SK-N-MC (cell line): ENCODE measurements at regions not wholly inside any gene's neighbourhood (a gene's known extent, or its start where the extent isn't known, plus 50 kb on each side); places are given as distances from the start of the nearest gene placed in this dataset.

Source experiments
- EZH2 ChIP-seq: fragments of 200-600 bp; sonication (generic); IDR thresholded peaks from one replicate; pipeline ENCODE4 v1.6.1; 2017; ENCODE audit warnings: antibody characterized with exemption
- FOXP2 ChIP-seq: optimal IDR thresholded peaks from 2 replicates; pipeline ENCODE3; 2011; ENCODE audit warnings: mild to moderate bottlenecking, moderate library complexity; ENCODE audit not compliant: insufficient read depth; ENCODE audit errors: extremely low read length, control extremely low read depth
- POLR2AphosphoS5 ChIP-seq: IDR thresholded peaks from 2 replicates; pipeline ENCODE4 v1.6.1; 2012; ENCODE audit warnings: mild to moderate bottlenecking, low read depth, low read length, borderline replicate concordance

DNA sequence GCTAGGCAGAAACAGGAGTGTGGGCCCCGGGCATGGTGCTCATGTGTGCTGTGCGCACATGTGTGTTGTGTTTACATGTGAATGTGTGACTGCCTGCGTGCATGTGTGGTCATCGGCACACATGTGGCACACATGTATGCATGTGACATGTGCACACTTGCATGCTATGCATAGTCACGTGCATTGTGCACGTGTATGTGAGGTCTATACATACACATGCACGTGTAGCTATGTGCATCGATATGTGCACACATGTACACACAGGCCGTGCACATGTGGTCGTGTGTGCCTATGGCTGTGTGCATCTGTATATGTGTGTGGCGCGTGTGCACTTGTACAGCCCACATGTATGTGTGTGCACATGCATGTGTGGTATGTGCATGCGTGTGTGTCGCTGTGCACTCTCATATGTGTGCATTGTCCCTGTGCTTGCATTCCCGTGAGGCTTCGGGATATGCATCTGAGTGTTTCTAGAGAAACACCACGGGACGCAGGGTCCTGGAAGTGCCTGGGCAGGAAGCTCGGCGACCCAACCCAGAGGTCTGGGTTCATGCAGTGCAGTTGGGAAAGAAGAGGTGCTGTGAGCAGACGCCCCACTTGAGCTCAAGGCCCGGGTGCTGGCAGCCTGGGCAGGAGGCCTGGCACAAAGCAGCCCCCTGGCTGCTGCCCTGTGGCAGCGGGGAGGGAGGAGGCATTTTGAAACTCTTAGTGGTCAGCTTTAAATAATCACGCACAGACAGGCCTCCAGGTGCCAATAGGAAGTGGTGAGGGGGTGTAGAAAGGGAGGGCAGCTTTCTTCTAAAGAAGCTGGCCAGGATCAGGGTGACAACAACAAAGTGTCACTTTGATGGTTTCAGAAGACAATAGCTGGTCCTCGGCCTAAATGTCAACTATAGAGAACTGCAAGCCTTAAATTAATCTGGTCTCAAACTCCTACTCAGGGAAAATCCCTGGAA, 410.0 kb upstream of the MGMT start:
- no peak for TF ChIP-seq EZH2
- no peak for TF ChIP-seq FOXP2
- no peak for TF ChIP-seq POLR2AphosphoS5
